NCI-H2107 (cell line): ENCODE measurements at regions not wholly inside any gene's neighbourhood (a gene's known extent, or its start where the extent isn't known, plus 50 kb on each side); places are given as distances from the start of the nearest gene placed in this dataset.
"Not testable (repeated sequence)": the region's sequence is repeated elsewhere in the genome, so short reads cannot be mapped to it uniquely, and the experiment has no call there.

Experiments
- DNase-seq: peaks from one replicate; lab custom pipeline; 2025; lab: John Stamatoyannopoulos, UW

GRCh38 chr3:74978684-74979083 lies 364.2 kb upstream of the CNTN3 start:
- DNase-seq: no peak

- DNase-seq: not testable (repeated sequence)
These were observed 370.8 kb upstream of the CNTN3 start for GRCh38 chr3:74985028-74985904.

GRCh38 chr3:74988095-74988494 lies 373.6 kb upstream of the CNTN3 start:
- no peak for DNase-seq

GRCh38 chr3:74992898-74993297 lies 378.4 kb upstream of the CNTN3 start:
- no peak for DNase-seq

GRCh38 chr3:75001330-75001729 lies 386.9 kb upstream of the CNTN3 start:
- no peak for DNase-seq

- DNase-seq: no peak
These were observed 398.4 kb upstream of the CNTN3 start for GRCh38 chr3:75012791-75013331.

- DNase-seq: no peak
These were observed 399.5 kb upstream of the CNTN3 start for GRCh38 chr3:75014008-75014407.

GRCh38 chr3:75015280-75015679 lies 400.8 kb upstream of the CNTN3 start:
- no peak for DNase-seq

- DNase-seq: no peak
These were observed 420.7 kb upstream of the CNTN3 start for GRCh38 chr3:75035146-75035545.

GRCh38 chr3:75042941-75043340 lies 428.5 kb upstream of the CNTN3 start:
- no peak for DNase-seq

GRCh38 chr3:75048650-75049049 lies 434.2 kb upstream of the CNTN3 start:
- DNase-seq: no peak

GRCh38 chr3:75049533-75049932 lies 435.1 kb upstream of the CNTN3 start:
- DNase-seq: no peak

GRCh38 chr3:75059120-75059519 lies 444.7 kb upstream of the CNTN3 start:
- DNase-seq: no peak

- no peak for DNase-seq
These were observed 447.3 kb upstream of the CNTN3 start for GRCh38 chr3:75061806-75062205.

GRCh38 chr3:75075158-75075557 lies 460.7 kb upstream of the CNTN3 start:
- no peak for DNase-seq

- no peak for DNase-seq
These were observed 462.0 kb upstream of the CNTN3 start for GRCh38 chr3:75076481-75076880.

GRCh38 chr3:75078290-75078689 lies 463.8 kb upstream of the CNTN3 start:
- DNase-seq: no peak

- no peak for DNase-seq
These were observed 468.4 kb upstream of the CNTN3 start for GRCh38 chr3:75082845-75083244.

GRCh38 chr3:75089841-75090240 lies 475.4 kb upstream of the CNTN3 start:
- DNase-seq: no peak

GRCh38 chr3:75101329-75102147 lies 487.1 kb upstream of the CNTN3 start:
- DNase-seq: no peak

- no peak for DNase-seq
These were observed 496.3 kb upstream of the CNTN3 start for GRCh38 chr3:75110741-75111140.

- no peak for DNase-seq
These were observed 501.2 kb upstream of the CNTN3 start for GRCh38 chr3:75115695-75116094.

GRCh38 chr3:75118779-75119178 lies 504.3 kb upstream of the CNTN3 start:
- DNase-seq: no peak
